Panc1 (cell line): ENCODE measurements at regions not wholly inside any gene's neighbourhood (a gene's known extent, or its start where the extent isn't known, plus 50 kb on each side); places are given as distances from the start of the nearest gene placed in this dataset.

Experiments used
- ATAC-seq: fragments of 200-7000 bp; cut with Tn5 transposase; 2 replicates; pipeline ENCODE4 v1.9.1; 2020; ENCODE audit warnings: mild to moderate bottlenecking, moderate library complexity
- BruUV-seq: library from RNA; stranded (reverse); fragments of 400-500 nt; replicated peaks from 2 replicates; lab custom pipeline; 2021; lab: Mats Ljungman, UMichigan
- CTCF ChIA-PET: fragments of 300-600 bp; sonication (Branson Sonifier 250); formaldehyde crosslinking; loops from one replicate; lab custom pipeline; 2022; ENCODE audit warnings: antibody characterized with exemption; lab: Charles Lee
- POLR2A ChIA-PET: fragments of 300-600 bp; sonication (Branson Sonifier 250); formaldehyde crosslinking; loops from one replicate; lab custom pipeline; 2022; ENCODE audit warnings: antibody characterized with exemption; lab: Charles Lee
- DNase-seq: peaks from one replicate; pipeline ENCODE4 v3.0.0-alpha.2; 2010; ENCODE audit warnings: low read depth, low spot score
- H3K27ac ChIP-seq: 2 replicates; pipeline ENCODE4 v1.5.1; 2011; ENCODE audit warnings: mild to moderate bottlenecking, low read length, inconsistent platforms
- H3K27me3 ChIP-seq: fragments of 200-500 bp; sonication (Bioruptor generic); 2 replicates; pipeline ENCODE4 v1.6.0; 2014; ENCODE audit warnings: low read length, inconsistent platforms; ENCODE audit not compliant: control insufficient read depth, insufficient read depth
- H3K36me3 ChIP-seq: fragments of 200-500 bp; sonication (Bioruptor generic); 2 replicates; pipeline ENCODE4 v1.5.1; 2014; ENCODE audit warnings: inconsistent platforms, mild to moderate bottlenecking, low read length, moderate library complexity; ENCODE audit not compliant: control insufficient read depth, insufficient read depth
- H3K4me1 ChIP-seq: 2 replicates; pipeline ENCODE4 v1.5.1; 2011; ENCODE audit warnings: inconsistent platforms, mild to moderate bottlenecking, low read length, moderate library complexity; ENCODE audit not compliant: control insufficient read depth, insufficient read depth
- H3K4me3 ChIP-seq, 2 experiments: 2 replicates each; pipeline ENCODE4 v1.5.1; 2011 to 2012; ENCODE audit warnings: low read depth in 2 of 2, low read length in 2 of 2, mild to moderate bottlenecking in 2 of 2, inconsistent platforms in 1 of 2, moderate library complexity in 1 of 2
- H3K9me3 ChIP-seq: fragments of 200-500 bp; sonication (Bioruptor generic); 2 replicates; pipeline ENCODE4 v1.5.1; 2014; ENCODE audit warnings: low read depth, mild to moderate bottlenecking, inconsistent platforms, low read length, moderate library complexity; ENCODE audit not compliant: control insufficient read depth, insufficient read depth
- CTCF ChIP-seq: fragments of 450-650 bp; IDR thresholded peaks from 2 replicates; pipeline ENCODE4 v1.5.1; 2017; ENCODE audit warnings: mild to moderate bottlenecking
- POLR2AphosphoS5 ChIP-seq: IDR thresholded peaks from 2 replicates; pipeline ENCODE4 v1.6.1; 2012; ENCODE audit warnings: mild to moderate bottlenecking, low read depth, low read length, moderate library complexity
- SIN3A ChIP-seq: IDR thresholded peaks from 2 replicates; pipeline ENCODE4 v1.6.1; 2012; ENCODE audit warnings: low read depth, mild to moderate bottlenecking, low read length, moderate library complexity, borderline replicate concordance; ENCODE audit not compliant: insufficient read depth
- TCF7L2 ChIP-seq: IDR thresholded peaks from 2 replicates; pipeline ENCODE4 v1.6.1; 2011; ENCODE audit warnings: mild to moderate bottlenecking, low read depth, low read length, inconsistent platforms
- in situ Hi-C: cut with HindIII; loops from 2 replicates; pipeline ENCODE4 v1.10.0; 2016; ENCODE audit warnings: low sequenced_read_pairs, low pct_unique_long_range_greater_than_20kb
- intact Hi-C: fragments of 100-400 bp; cut with micrococcal nuclease; formaldehyde crosslinking; loops from one replicate; pipeline ENCODE4 v1.10.0; 2022; ENCODE audit not compliant: unreplicated experiment
- TF ChIP-seq, protein P1 (sequence below), 2 experiments: IDR thresholded peaks; 2 replicates each; pipeline ENCODE4 v1.6.1; 2011 to 2012; ENCODE audit warnings: low read depth in 2 of 2, control low read depth in 1 of 2, low read length in 1 of 2, mild to moderate bottlenecking in 1 of 2, moderate library complexity in 1 of 2; ENCODE audit not compliant: insufficient read depth in 1 of 2

GRCh38 chr15:29631076-29632070 is 190.9 kb downstream of the TJP1 start:
- no peak for TF ChIP-seq TCF7L2
- TF ChIP-seq SIN3A, result no peak
- TF ChIP-seq, protein P1, sequence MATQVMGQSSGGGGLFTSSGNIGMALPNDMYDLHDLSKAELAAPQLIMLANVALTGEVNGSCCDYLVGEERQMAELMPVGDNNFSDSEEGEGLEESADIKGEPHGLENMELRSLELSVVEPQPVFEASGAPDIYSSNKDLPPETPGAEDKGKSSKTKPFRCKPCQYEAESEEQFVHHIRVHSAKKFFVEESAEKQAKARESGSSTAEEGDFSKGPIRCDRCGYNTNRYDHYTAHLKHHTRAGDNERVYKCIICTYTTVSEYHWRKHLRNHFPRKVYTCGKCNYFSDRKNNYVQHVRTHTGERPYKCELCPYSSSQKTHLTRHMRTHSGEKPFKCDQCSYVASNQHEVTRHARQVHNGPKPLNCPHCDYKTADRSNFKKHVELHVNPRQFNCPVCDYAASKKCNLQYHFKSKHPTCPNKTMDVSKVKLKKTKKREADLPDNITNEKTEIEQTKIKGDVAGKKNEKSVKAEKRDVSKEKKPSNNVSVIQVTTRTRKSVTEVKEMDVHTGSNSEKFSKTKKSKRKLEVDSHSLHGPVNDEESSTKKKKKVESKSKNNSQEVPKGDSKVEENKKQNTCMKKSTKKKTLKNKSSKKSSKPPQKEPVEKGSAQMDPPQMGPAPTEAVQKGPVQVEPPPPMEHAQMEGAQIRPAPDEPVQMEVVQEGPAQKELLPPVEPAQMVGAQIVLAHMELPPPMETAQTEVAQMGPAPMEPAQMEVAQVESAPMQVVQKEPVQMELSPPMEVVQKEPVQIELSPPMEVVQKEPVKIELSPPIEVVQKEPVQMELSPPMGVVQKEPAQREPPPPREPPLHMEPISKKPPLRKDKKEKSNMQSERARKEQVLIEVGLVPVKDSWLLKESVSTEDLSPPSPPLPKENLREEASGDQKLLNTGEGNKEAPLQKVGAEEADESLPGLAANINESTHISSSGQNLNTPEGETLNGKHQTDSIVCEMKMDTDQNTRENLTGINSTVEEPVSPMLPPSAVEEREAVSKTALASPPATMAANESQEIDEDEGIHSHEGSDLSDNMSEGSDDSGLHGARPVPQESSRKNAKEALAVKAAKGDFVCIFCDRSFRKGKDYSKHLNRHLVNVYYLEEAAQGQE (IDR thresholded peaks at IDR 0.05; ENCODE audit: insufficient read depth in 1 of 2, low read depth in 2 of 2, low read length in 1 of 2), result no peak
- TF ChIP-seq CTCF, result no peak
- no peak for TF ChIP-seq POLR2AphosphoS5
- Histone ChIP-seq H3K27ac (no peak overlapping the region), H3K4me3 (no peak overlapping the region), H3K4me1 (no peaks in the 10 kb centered on the region), H3K9me3 (no peaks in the 10 kb centered on the region), H3K27me3 (peaks cover 3% of the 10 kb centered on the region; the same call in 1 of the 2 replicates), H3K36me3 (no peaks in the 10 kb centered on the region)
- ChIA-PET CTCF (no interaction called here), POLR2A (no interaction called here)
- DNase-seq, result no peak
- no peak for ATAC-seq
- intact Hi-C loops (no loop called here), in situ Hi-C loops (no loop called here)
- BruUV-seq, result no TSS peak

DNA sequence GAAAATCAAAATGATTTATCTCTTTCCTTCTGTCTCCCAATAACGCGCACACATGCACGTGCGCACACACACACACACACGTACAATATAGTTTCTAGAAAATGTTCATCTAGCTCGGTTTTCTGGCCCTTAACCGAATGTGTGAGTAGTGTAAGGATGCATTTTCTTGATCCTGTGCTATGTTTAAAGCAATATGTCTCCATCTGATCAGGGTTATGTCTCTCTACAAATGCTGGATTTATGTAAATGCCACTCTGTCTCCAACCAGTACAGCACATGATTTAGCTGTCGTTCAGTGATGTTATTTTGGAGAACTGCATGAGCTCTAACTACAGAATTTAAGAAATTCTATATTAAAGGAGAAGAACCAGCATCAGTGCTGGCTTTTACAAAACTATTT is 198.0 kb downstream of the TJP1 start:
- no peak overlapping the region for H3K27ac ChIP-seq
- CTCF ChIA-PET, result no interaction called here
- no peaks in the 10 kb centered on the region for H3K9me3 ChIP-seq
- POLR2A ChIA-PET, result no interaction called here
- BruUV-seq, result no TSS peak
- H3K36me3 ChIP-seq, result no peaks in the 10 kb centered on the region
- DNase-seq (no peak), ATAC-seq (no peak)
- no peaks in the 10 kb centered on the region for H3K4me1 ChIP-seq
- H3K27me3 ChIP-seq, result no peaks in the 10 kb centered on the region
- intact Hi-C loops (no loop called here), in situ Hi-C loops (no loop called here)
- H3K4me3 ChIP-seq, result no peak overlapping the region
- TF ChIP-seq, protein P1 (IDR thresholded peaks at IDR 0.05; ENCODE audit: insufficient read depth in 1 of 2, low read depth in 2 of 2, low read length in 1 of 2), result no peak
- TF ChIP-seq SIN3A (no peak), TCF7L2 (no peak), POLR2AphosphoS5 (no peak), CTCF (no peak)
